Bronchial epithelial cell (primary cell): ENCODE measurements at regions not wholly inside any gene's neighbourhood (a gene's known extent, or its start where the extent isn't known, plus 50 kb on each side); places are given as distances from the start of the nearest gene placed in this dataset.
"Not testable (repeated sequence)": the region's sequence is repeated elsewhere in the genome, so short reads cannot be mapped to it uniquely, and the experiment has no call there.

Experiments used
- DNase-seq: peaks from one replicate; pipeline ENCODE4 v3.0.0-alpha.2; 2010; ENCODE audit warnings: low read depth
- FAIRE-seq: peaks from 2 replicates; lab custom pipeline; 2011; peaks lifted over from hg19 to GRCh38; lab: Jason Lieb, UNC
- H3K27me3 ChIP-seq: 2 replicates; pipeline ENCODE4 v1.5.1; 2011; ENCODE audit warnings: low read length; ENCODE audit not compliant: control insufficient read depth, insufficient read depth
- H3K36me3 ChIP-seq: 2 replicates; pipeline ENCODE4 v1.5.1; 2011; ENCODE audit warnings: low read length; ENCODE audit not compliant: control insufficient read depth, insufficient read depth
- H3K4me3 ChIP-seq: 2 replicates; pipeline ENCODE4 v1.5.1; 2011; ENCODE audit warnings: mild to moderate bottlenecking, low read depth, low read length, control low read depth
- TF ChIP-seq, protein P1 (sequence below): IDR thresholded peaks from 2 replicates; pipeline ENCODE4 v1.5.1; 2011; ENCODE audit warnings: mild to moderate bottlenecking, moderate library complexity, low read length, control low read depth, inconsistent platforms; ENCODE audit not compliant: insufficient read depth, severe bottlenecking

DNA sequence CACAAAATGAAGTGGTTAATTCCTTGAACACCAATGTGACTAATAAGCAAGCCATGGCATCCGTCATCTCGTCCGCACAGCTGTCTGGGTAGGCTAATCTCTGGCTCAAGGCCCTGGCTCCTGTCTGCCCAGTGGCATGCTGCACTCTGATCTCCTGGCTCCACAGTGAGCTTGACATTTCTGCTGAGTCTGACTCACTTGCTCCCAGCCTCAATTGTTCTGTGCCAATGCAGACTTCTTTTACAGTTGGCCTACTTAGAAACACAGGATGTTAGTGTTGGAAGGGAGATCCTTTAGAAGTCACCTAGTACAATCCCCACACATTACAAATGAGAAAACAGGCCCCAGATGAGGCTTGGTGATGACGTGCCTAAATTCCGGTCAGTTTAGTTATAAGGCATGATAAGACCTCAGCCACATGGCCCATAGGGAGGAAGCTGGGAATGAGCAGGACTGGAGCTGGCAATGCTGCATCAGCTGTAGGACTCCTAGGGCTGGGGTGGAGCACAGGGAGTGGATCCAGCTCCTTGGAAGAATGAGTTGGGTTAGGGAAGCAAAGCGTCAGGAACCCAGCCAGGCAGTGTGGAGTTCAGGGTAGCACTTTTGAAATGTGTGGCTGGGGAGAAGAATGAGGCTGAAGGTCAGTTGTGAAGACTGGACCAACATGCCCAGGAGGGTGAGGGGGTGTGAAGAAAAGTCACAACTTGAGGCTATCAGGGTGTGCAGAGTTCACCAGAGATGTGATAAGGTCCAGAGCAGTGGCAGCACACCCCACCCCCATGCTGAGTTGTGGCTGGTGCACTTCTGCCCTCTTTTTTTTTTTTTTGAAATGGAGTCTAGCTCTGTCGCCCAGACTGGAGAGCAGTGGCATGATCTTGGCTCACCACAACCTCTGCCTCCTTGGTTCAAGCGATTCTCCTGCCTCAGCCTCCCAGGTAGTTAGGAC, 70.2 kb upstream of the EED start:
- TF ChIP-seq, protein P1, sequence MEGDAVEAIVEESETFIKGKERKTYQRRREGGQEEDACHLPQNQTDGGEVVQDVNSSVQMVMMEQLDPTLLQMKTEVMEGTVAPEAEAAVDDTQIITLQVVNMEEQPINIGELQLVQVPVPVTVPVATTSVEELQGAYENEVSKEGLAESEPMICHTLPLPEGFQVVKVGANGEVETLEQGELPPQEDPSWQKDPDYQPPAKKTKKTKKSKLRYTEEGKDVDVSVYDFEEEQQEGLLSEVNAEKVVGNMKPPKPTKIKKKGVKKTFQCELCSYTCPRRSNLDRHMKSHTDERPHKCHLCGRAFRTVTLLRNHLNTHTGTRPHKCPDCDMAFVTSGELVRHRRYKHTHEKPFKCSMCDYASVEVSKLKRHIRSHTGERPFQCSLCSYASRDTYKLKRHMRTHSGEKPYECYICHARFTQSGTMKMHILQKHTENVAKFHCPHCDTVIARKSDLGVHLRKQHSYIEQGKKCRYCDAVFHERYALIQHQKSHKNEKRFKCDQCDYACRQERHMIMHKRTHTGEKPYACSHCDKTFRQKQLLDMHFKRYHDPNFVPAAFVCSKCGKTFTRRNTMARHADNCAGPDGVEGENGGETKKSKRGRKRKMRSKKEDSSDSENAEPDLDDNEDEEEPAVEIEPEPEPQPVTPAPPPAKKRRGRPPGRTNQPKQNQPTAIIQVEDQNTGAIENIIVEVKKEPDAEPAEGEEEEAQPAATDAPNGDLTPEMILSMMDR: no peak
- no peak for FAIRE-seq
- DNase-seq: peak; percentile 95
- Histone ChIP-seq H3K36me3 (no peaks in the 10 kb centered on the region), H3K27me3 (no peaks in the 10 kb centered on the region), H3K4me3 (no peak overlapping the region)

DNA sequence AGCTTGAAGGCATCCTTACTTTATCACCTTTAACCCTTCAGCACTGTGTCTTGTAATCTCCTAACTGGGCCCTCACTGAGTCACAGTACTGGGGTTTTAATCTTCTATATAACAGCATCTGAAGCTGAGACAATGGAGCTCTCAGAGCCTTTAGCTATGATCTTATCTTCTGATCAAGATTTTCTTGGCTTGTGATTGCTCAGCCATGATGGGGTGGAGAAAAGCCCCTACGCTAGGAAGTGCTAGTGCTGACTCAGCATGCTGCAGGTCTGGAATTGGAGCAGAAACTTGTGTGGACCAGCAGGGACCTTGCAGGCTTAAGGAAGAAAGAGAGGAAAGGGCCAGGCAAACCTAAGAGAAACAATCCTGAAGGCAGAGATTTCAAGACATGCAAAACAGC, 71.7 kb upstream of the EED start:
- DNase-seq (peak; percentile 48), FAIRE-seq (no peak)
- no peaks in the 10 kb centered on the region for H3K27me3 ChIP-seq
- no peak overlapping the region for H3K4me3 ChIP-seq
- TF ChIP-seq, protein P1: no peak
- H3K36me3 ChIP-seq: no peaks in the 10 kb centered on the region

DNA sequence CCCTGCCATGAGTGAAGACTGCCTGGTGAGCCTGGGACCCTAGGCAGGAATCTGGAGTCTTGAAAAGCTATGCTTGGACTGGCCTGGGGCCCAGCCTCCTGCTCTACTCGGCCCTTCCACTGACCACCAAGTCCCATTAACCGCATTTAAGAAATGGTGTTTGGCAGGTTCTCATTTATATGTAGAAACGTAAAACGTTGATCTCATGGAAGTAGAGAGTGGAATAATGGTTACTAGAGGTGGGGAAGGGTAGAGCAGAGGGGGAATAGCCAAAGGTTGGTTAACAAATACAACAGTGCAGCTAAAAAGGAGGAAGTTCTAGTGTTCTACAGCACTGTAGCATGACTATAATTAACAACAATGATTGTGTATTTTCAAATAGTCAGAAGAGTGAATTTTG, 72.9 kb upstream of the EED start:
- no peak for FAIRE-seq
- no peak overlapping the region for H3K4me3 ChIP-seq
- H3K27me3 ChIP-seq: no peaks in the 10 kb centered on the region
- no peak for DNase-seq
- TF ChIP-seq, protein P1: no peak
- no peaks in the 10 kb centered on the region for H3K36me3 ChIP-seq

DNA sequence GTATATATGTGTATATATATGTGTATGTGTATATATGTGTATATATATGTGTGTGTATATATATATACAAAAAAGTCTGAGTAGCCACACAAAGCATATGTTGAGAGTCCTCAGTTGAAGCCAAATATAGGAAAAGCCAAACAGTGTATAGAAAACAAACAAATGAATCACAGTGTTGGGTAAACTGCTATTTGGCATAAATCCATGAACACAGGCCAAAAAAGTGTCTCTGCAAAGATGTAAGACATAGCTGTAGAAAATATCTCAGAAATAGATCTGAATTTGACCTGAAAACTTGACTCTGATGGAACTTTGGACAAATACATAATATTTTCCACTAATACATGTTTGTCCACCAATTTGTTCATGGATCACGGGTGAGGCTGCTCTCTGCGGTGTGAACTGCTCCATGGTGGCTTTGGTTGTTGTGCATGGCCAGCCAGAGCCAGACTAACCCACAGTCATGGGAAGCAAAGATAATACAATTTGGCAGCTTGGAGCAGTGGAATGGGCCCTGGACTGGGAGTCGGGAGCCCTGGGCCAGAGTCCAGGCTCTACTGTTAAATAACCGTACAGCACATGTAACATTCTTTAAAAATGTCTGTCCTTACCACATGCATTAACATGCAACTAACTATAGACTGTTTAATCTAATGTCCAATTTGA, 76.9 kb upstream of the EED start:
- DNase-seq: peak; percentile 72
- Histone ChIP-seq H3K4me3 (no peak overlapping the region), H3K27me3 (no peaks in the 10 kb centered on the region), H3K36me3 (no peaks in the 10 kb centered on the region)
- FAIRE-seq: no peak
- TF ChIP-seq, protein P1: no peak

DNA sequence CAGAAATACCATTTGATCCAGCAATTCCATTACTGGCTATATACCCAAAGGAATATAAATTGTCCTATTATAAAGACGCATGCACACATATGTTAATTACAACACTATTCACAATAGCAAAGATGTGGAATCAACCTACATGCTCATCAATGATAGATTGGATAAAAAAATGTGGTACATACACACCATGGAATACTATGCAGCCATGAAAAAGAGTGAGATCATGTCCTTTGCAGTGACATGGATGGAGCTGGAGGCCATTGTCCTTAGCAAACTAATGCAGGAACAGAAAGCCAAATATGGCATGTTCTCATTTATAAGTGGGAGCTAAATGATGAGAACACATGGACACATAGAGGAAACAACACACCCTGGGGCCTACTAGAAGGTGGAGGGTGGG, 78.3 kb upstream of the EED start:
- not testable (repeated sequence) for FAIRE-seq

DNA sequence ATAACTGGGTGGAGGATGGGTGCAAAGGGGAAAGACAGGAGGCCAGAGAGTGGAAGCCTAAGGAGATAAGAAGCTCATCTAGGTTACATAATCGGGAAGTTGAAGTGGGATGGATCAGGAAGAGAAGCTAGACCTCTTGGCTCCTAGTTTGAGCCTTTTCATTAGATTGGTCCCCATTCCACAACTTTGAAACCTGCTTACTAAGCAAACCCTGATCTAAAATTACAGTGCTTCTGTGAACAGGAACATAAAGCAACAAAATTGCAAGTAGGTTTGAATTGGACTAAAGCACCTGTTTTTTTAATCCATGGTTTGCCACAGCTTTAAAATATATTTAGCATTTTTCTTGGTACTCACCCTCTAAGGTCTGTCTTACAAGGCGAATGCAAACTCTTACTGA, 80.4 kb upstream of the EED start:
- H3K36me3 ChIP-seq: no peaks in the 10 kb centered on the region
- no peak overlapping the region for H3K4me3 ChIP-seq
- TF ChIP-seq, protein P1: no peak
- H3K27me3 ChIP-seq: no peaks in the 10 kb centered on the region
- DNase-seq (no peak), FAIRE-seq (no peak)

More for the DNA sequence above, 78.3 kb upstream of the EED start:
- DNase-seq, H3K36me3 ChIP-seq, H3K27me3 ChIP-seq, H3K4me3 ChIP-seq: not testable (repeated sequence)

DNA sequence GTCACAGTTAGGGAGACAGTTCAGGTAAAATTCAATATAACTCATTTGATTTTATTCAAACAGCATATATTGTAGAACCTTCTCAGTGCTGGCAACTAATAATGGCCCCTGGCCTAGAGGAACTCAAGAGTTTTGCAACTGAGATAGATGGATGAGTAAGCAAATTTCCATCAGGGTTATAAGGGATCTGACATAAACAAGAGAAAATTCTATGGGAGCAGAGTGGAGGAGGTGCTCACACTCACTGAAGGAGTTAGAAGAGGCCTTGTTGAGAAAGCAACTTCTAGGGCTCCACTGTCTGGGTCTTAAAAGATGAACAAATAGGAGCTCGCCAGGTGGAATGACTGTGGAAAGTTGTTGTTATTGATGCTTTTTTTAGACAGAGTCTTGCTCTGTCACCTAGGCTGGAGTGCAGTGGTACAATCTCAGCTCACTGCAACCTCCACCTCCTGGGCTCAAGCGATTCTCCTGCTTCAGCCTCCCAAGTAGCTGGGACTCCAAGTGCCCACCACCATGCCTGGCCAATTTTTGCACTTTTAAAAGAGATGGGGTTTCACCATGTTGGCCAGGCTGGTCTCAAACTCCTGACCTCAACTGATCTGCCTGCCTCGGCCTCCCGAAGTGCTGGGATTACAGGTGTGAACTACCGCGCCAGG, 81.2 kb upstream of the EED start:
- not testable (repeated sequence) for H3K36me3 ChIP-seq, FAIRE-seq, H3K27me3 ChIP-seq, H3K4me3 ChIP-seq
- peak; percentile 72 for DNase-seq
